Panc1 (cell line): ENCODE measurements at regions not wholly inside any gene's neighbourhood (a gene's known extent, or its start where the extent isn't known, plus 50 kb on each side); places are given as distances from the start of the nearest gene placed in this dataset.

Experiments used
- ATAC-seq: fragments of 200-7000 bp; cut with Tn5 transposase; 2 replicates; pipeline ENCODE4 v1.9.1; 2020; ENCODE audit warnings: mild to moderate bottlenecking, moderate library complexity
- BruUV-seq: library from RNA; stranded (reverse); fragments of 400-500 nt; replicated peaks from 2 replicates; lab custom pipeline; 2021; lab: Mats Ljungman, UMichigan
- CTCF ChIA-PET: fragments of 300-600 bp; sonication (Branson Sonifier 250); formaldehyde crosslinking; loops from one replicate; lab custom pipeline; 2022; ENCODE audit warnings: antibody characterized with exemption; lab: Charles Lee
- POLR2A ChIA-PET: fragments of 300-600 bp; sonication (Branson Sonifier 250); formaldehyde crosslinking; loops from one replicate; lab custom pipeline; 2022; ENCODE audit warnings: antibody characterized with exemption; lab: Charles Lee
- DNase-seq: peaks from one replicate; pipeline ENCODE4 v3.0.0-alpha.2; 2010; ENCODE audit warnings: low read depth, low spot score
- H3K27ac ChIP-seq: 2 replicates; pipeline ENCODE4 v1.5.1; 2011; ENCODE audit warnings: mild to moderate bottlenecking, low read length, inconsistent platforms
- H3K27me3 ChIP-seq: fragments of 200-500 bp; sonication (Bioruptor generic); 2 replicates; pipeline ENCODE4 v1.6.0; 2014; ENCODE audit warnings: low read length, inconsistent platforms; ENCODE audit not compliant: control insufficient read depth, insufficient read depth
- H3K36me3 ChIP-seq: fragments of 200-500 bp; sonication (Bioruptor generic); 2 replicates; pipeline ENCODE4 v1.5.1; 2014; ENCODE audit warnings: inconsistent platforms, mild to moderate bottlenecking, low read length, moderate library complexity; ENCODE audit not compliant: control insufficient read depth, insufficient read depth
- H3K4me1 ChIP-seq: 2 replicates; pipeline ENCODE4 v1.5.1; 2011; ENCODE audit warnings: inconsistent platforms, mild to moderate bottlenecking, low read length, moderate library complexity; ENCODE audit not compliant: control insufficient read depth, insufficient read depth
- H3K4me3 ChIP-seq, 2 experiments: 2 replicates each; pipeline ENCODE4 v1.5.1; 2011 to 2012; ENCODE audit warnings: low read depth in 2 of 2, low read length in 2 of 2, mild to moderate bottlenecking in 2 of 2, inconsistent platforms in 1 of 2, moderate library complexity in 1 of 2
- H3K9me3 ChIP-seq: fragments of 200-500 bp; sonication (Bioruptor generic); 2 replicates; pipeline ENCODE4 v1.5.1; 2014; ENCODE audit warnings: low read depth, mild to moderate bottlenecking, inconsistent platforms, low read length, moderate library complexity; ENCODE audit not compliant: control insufficient read depth, insufficient read depth
- POLR2AphosphoS5 ChIP-seq: IDR thresholded peaks from 2 replicates; pipeline ENCODE4 v1.6.1; 2012; ENCODE audit warnings: mild to moderate bottlenecking, low read depth, low read length, moderate library complexity
- SIN3A ChIP-seq: IDR thresholded peaks from 2 replicates; pipeline ENCODE4 v1.6.1; 2012; ENCODE audit warnings: low read depth, mild to moderate bottlenecking, low read length, moderate library complexity, borderline replicate concordance; ENCODE audit not compliant: insufficient read depth
- TCF7L2 ChIP-seq: IDR thresholded peaks from 2 replicates; pipeline ENCODE4 v1.6.1; 2011; ENCODE audit warnings: mild to moderate bottlenecking, low read depth, low read length, inconsistent platforms
- in situ Hi-C: cut with HindIII; loops from 2 replicates; pipeline ENCODE4 v1.10.0; 2016; ENCODE audit warnings: low sequenced_read_pairs, low pct_unique_long_range_greater_than_20kb
- intact Hi-C: fragments of 100-400 bp; cut with micrococcal nuclease; formaldehyde crosslinking; loops from one replicate; pipeline ENCODE4 v1.10.0; 2022; ENCODE audit not compliant: unreplicated experiment
- TF ChIP-seq, protein P1 (sequence below), 2 experiments: IDR thresholded peaks; 2 replicates each; pipeline ENCODE4 v1.6.1; 2011 to 2012; ENCODE audit warnings: low read depth in 2 of 2, control low read depth in 1 of 2, low read length in 1 of 2, mild to moderate bottlenecking in 1 of 2, moderate library complexity in 1 of 2; ENCODE audit not compliant: insufficient read depth in 1 of 2
- TF ChIP-seq, protein P2 (sequence below): fragments of 450-650 bp; IDR thresholded peaks from 2 replicates; pipeline ENCODE4 v1.5.1; 2017; ENCODE audit warnings: mild to moderate bottlenecking

DNA sequence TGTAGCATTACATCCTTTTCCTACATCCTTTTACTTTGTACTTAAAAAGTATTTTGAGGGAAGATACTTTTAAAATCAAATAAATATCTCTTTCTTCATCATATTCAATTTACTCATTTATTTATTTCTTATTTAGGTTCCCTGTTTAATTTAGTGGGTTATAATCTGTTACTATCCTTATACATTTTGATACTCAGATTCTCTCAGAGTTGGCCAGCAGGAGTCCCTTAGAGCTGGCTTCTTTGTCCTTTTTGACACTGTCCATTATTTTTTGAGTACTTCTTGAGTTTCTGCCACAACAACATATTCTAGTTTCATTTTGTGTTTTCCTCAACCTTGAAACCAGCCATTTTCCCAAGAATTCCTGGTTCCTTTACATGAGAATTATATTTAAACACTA, 111.6 kb upstream of the DCBLD2 start:
- Histone ChIP-seq H3K4me1 (no peaks in the 10 kb centered on the region), H3K9me3 (no peaks in the 10 kb centered on the region), H3K4me3 (no peak overlapping the region), H3K36me3 (no peaks in the 10 kb centered on the region), H3K27ac (no peak overlapping the region), H3K27me3 (no peaks in the 10 kb centered on the region)
- in situ Hi-C loops = no loop called here
- ChIA-PET POLR2A (no interaction called here), CTCF (interaction anchor here (1.0 kb wide), 1 partner anchor 196 kb away, joined by 3 read pairs; no protein-coding TSS in a partner anchor)
- TF ChIP-seq, protein P1, sequence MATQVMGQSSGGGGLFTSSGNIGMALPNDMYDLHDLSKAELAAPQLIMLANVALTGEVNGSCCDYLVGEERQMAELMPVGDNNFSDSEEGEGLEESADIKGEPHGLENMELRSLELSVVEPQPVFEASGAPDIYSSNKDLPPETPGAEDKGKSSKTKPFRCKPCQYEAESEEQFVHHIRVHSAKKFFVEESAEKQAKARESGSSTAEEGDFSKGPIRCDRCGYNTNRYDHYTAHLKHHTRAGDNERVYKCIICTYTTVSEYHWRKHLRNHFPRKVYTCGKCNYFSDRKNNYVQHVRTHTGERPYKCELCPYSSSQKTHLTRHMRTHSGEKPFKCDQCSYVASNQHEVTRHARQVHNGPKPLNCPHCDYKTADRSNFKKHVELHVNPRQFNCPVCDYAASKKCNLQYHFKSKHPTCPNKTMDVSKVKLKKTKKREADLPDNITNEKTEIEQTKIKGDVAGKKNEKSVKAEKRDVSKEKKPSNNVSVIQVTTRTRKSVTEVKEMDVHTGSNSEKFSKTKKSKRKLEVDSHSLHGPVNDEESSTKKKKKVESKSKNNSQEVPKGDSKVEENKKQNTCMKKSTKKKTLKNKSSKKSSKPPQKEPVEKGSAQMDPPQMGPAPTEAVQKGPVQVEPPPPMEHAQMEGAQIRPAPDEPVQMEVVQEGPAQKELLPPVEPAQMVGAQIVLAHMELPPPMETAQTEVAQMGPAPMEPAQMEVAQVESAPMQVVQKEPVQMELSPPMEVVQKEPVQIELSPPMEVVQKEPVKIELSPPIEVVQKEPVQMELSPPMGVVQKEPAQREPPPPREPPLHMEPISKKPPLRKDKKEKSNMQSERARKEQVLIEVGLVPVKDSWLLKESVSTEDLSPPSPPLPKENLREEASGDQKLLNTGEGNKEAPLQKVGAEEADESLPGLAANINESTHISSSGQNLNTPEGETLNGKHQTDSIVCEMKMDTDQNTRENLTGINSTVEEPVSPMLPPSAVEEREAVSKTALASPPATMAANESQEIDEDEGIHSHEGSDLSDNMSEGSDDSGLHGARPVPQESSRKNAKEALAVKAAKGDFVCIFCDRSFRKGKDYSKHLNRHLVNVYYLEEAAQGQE (IDR thresholded peaks at IDR 0.05; ENCODE audit: insufficient read depth in 1 of 2, low read depth in 2 of 2, low read length in 1 of 2) = no peak
- TF ChIP-seq SIN3A (no peak), POLR2AphosphoS5 (no peak), TCF7L2 (no peak)
- TF ChIP-seq, protein P2, sequence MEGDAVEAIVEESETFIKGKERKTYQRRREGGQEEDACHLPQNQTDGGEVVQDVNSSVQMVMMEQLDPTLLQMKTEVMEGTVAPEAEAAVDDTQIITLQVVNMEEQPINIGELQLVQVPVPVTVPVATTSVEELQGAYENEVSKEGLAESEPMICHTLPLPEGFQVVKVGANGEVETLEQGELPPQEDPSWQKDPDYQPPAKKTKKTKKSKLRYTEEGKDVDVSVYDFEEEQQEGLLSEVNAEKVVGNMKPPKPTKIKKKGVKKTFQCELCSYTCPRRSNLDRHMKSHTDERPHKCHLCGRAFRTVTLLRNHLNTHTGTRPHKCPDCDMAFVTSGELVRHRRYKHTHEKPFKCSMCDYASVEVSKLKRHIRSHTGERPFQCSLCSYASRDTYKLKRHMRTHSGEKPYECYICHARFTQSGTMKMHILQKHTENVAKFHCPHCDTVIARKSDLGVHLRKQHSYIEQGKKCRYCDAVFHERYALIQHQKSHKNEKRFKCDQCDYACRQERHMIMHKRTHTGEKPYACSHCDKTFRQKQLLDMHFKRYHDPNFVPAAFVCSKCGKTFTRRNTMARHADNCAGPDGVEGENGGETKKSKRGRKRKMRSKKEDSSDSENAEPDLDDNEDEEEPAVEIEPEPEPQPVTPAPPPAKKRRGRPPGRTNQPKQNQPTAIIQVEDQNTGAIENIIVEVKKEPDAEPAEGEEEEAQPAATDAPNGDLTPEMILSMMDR = no peak
- no TSS peak for BruUV-seq
- intact Hi-C loops = no loop called here
- ATAC-seq = no peak
- no peak for DNase-seq

DNA sequence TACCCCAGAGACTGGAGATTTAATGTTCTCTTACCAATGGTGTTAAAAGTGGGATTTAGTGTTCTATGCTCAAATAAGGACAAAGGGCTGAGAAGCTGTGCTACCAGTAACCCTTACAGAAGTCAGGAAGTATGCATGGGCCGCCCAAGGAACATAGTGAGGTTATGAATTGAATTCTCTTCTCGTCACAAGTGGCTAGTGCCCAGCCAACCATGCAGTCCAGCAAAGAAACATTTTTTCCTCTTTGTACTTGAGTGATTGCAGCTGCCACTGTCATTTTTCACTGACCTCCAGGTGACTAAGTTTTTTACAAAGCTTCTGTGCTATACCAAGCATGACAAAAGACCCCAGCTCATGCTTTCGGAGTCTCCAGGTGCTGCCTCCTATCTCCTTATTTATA, 110.6 kb upstream of the DCBLD2 start:
- intact Hi-C loops = no loop called here
- Histone ChIP-seq H3K36me3 (no peaks in the 10 kb centered on the region), H3K9me3 (no peaks in the 10 kb centered on the region), H3K4me1 (no peaks in the 10 kb centered on the region), H3K27ac (no peak overlapping the region), H3K27me3 (no peaks in the 10 kb centered on the region), H3K4me3 (no peak overlapping the region)
- POLR2A ChIA-PET = no interaction called here
- DNase-seq (no peak), ATAC-seq (no peak)
- BruUV-seq = no TSS peak
- in situ Hi-C loops = no loop called here
- CTCF ChIA-PET = no interaction called here
- TF ChIP-seq TCF7L2 (no peak), SIN3A (no peak), POLR2AphosphoS5 (no peak)
- TF ChIP-seq, protein P2 = no peak
- TF ChIP-seq, protein P1 (IDR thresholded peaks at IDR 0.05; ENCODE audit: insufficient read depth in 1 of 2, low read depth in 2 of 2, low read length in 1 of 2) = no peak
